Panc1 (cell line): ENCODE measurements at regions not wholly inside any gene's neighbourhood (a gene's known extent, or its start where the extent isn't known, plus 50 kb on each side); places are given as distances from the start of the nearest gene placed in this dataset.

Experiments used
- CTCF ChIP-seq: fragments of 450-650 bp; IDR thresholded peaks from 2 replicates; pipeline ENCODE4 v1.5.1; 2017; ENCODE audit warnings: mild to moderate bottlenecking
- POLR2AphosphoS5 ChIP-seq: IDR thresholded peaks from 2 replicates; pipeline ENCODE4 v1.6.1; 2012; ENCODE audit warnings: mild to moderate bottlenecking, low read depth, low read length, moderate library complexity
- TCF7L2 ChIP-seq: IDR thresholded peaks from 2 replicates; pipeline ENCODE4 v1.6.1; 2011; ENCODE audit warnings: mild to moderate bottlenecking, low read depth, low read length, inconsistent platforms
- TF ChIP-seq, protein P1 (sequence below), 2 experiments: IDR thresholded peaks; 2 replicates each; pipeline ENCODE4 v1.6.1; 2011 to 2012; ENCODE audit warnings: low read depth in 2 of 2, control low read depth in 1 of 2, low read length in 1 of 2, mild to moderate bottlenecking in 1 of 2, moderate library complexity in 1 of 2; ENCODE audit not compliant: insufficient read depth in 1 of 2

DNA sequence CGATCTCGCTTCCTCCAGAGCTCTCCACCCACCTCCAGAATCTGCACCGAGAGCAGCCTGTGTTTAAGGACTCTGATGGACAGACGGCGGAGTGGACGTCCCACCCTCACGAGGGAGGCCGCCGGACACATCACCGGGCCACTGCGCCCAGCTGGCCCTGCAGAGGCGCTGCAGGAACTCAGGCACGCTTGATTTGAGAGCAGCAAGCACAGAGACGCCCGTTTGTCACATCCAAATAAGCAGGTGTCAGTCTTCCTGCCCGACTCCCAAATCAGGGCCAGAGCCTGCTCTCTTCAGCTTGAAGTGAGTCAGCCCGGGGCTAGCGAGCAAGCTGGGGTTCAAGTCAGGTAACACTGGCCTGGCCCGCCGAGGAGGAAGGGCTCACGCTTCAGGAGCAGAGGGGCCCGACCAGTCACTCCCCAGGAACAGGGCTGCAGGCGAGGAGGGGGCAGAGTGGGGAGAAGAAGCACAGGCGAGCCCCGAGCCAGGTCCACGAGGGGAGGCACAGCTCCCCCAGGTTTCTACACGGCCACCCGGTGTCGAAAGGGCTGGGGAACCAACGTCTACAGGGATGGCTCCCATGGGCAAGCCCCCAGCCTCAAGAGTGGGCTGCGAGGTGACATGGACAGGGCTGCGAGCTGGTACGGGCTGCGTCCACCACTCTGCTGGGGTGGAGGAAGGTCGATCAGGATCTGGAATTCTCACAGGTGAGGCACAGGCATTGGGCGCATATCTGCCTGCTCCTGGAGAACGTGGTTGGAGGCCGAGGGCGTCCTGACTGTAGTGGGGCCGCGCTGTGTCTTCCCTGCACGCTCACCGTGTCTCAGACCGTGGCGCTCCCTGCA lies 52.5 kb upstream of the CTDP1 start:
- no peak for TF ChIP-seq CTCF
- no peak for TF ChIP-seq POLR2AphosphoS5
- no peak for TF ChIP-seq TCF7L2
- TF ChIP-seq, protein P1, sequence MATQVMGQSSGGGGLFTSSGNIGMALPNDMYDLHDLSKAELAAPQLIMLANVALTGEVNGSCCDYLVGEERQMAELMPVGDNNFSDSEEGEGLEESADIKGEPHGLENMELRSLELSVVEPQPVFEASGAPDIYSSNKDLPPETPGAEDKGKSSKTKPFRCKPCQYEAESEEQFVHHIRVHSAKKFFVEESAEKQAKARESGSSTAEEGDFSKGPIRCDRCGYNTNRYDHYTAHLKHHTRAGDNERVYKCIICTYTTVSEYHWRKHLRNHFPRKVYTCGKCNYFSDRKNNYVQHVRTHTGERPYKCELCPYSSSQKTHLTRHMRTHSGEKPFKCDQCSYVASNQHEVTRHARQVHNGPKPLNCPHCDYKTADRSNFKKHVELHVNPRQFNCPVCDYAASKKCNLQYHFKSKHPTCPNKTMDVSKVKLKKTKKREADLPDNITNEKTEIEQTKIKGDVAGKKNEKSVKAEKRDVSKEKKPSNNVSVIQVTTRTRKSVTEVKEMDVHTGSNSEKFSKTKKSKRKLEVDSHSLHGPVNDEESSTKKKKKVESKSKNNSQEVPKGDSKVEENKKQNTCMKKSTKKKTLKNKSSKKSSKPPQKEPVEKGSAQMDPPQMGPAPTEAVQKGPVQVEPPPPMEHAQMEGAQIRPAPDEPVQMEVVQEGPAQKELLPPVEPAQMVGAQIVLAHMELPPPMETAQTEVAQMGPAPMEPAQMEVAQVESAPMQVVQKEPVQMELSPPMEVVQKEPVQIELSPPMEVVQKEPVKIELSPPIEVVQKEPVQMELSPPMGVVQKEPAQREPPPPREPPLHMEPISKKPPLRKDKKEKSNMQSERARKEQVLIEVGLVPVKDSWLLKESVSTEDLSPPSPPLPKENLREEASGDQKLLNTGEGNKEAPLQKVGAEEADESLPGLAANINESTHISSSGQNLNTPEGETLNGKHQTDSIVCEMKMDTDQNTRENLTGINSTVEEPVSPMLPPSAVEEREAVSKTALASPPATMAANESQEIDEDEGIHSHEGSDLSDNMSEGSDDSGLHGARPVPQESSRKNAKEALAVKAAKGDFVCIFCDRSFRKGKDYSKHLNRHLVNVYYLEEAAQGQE (IDR thresholded peaks at IDR 0.05; ENCODE audit: insufficient read depth in 1 of 2, low read depth in 2 of 2, low read length in 1 of 2), result no peak
